Central memory CD8-positive, alpha-beta T cell (primary cell): ENCODE measurements at regions not wholly inside any gene's neighbourhood (a gene's known extent, or its start where the extent isn't known, plus 50 kb on each side); places are given as distances from the start of the nearest gene placed in this dataset.

Experiments
- ATAC-seq: fragments of 150-1000 bp; cut with Tn5 transposase; replicated peaks from 2 replicates; pipeline ENCODE4 v1.10.0; 2022; ENCODE audit warnings: mild to moderate bottlenecking, moderate FRiP score, moderate number of reproducible peaks; ENCODE audit not compliant: poor library complexity, severe bottlenecking; ENCODE audit errors: extremely low read depth
- DNase-seq, 2 donors: peaks; one replicate each; pipeline ENCODE4 v3.0.0; 2021; ENCODE audit warnings: low spot score in 2 of 2
- H3K27ac Mint-ChIP-seq: one replicate; pipeline ENCODE4 v1.8.0; 2022; ENCODE audit warnings: low read depth, mild to moderate bottlenecking, moderate library complexity, mixed read lengths
- H3K27me3 Mint-ChIP-seq: one replicate; pipeline ENCODE4 v1.8.0; 2022; ENCODE audit warnings: mixed read lengths
- H3K36me3 Mint-ChIP-seq: one replicate; pipeline ENCODE4 v1.8.0; 2022; ENCODE audit warnings: mild to moderate bottlenecking, moderate library complexity, mixed read lengths; ENCODE audit not compliant: insufficient read depth
- H3K4me1 Mint-ChIP-seq: one replicate; pipeline ENCODE4 v1.8.0; 2022; ENCODE audit warnings: mixed read lengths
- H3K4me3 Mint-ChIP-seq: one replicate; pipeline ENCODE4 v1.8.0; 2022; ENCODE audit warnings: mild to moderate bottlenecking, moderate library complexity, mixed read lengths
- H3K9me3 Mint-ChIP-seq: one replicate; pipeline ENCODE4 v1.8.0; 2022; ENCODE audit warnings: mixed read lengths

- no peak for DNase-seq
- Mint-ChIP-seq H3K27ac (no peak overlapping the region), H3K27me3 (peaks cover 74% of the 10 kb centered on the region), H3K9me3 (no peaks in the 10 kb centered on the region), H3K4me3 (no peak overlapping the region), H3K4me1 (no peaks in the 10 kb centered on the region), H3K36me3 (peaks cover 1% of the 10 kb centered on the region)
- no peak for ATAC-seq
Measured at GRCh38 chr1:55500601-55501000, 285.4 kb upstream of the USP24 start.

GRCh38 chr1:55490547-55490946 lies 275.4 kb upstream of the USP24 start:
- Mint-ChIP-seq H3K9me3 (no peaks in the 10 kb centered on the region), H3K27ac (no peak overlapping the region), H3K36me3 (no peaks in the 10 kb centered on the region), H3K4me1 (no peaks in the 10 kb centered on the region), H3K27me3 (peaks cover 8% of the 10 kb centered on the region), H3K4me3 (no peak overlapping the region)
- DNase-seq (no peak), ATAC-seq (no peak)

- peaks cover 48% of the 10 kb centered on the region for H3K27me3 Mint-ChIP-seq
- H3K27ac Mint-ChIP-seq = no peak overlapping the region
- DNase-seq (no peak), ATAC-seq (no peak)
- no peak overlapping the region for H3K4me3 Mint-ChIP-seq
- H3K4me1 Mint-ChIP-seq = no peaks in the 10 kb centered on the region
- H3K9me3 Mint-ChIP-seq = no peaks in the 10 kb centered on the region
- no peaks in the 10 kb centered on the region for H3K36me3 Mint-ChIP-seq
Measured at GRCh38 chr1:55484173-55484572, 269.0 kb upstream of the USP24 start.

GRCh38 chr1:55483523-55483922 lies 268.4 kb upstream of the USP24 start:
- H3K4me3 Mint-ChIP-seq = no peak overlapping the region
- H3K27me3 Mint-ChIP-seq = peaks cover 55% of the 10 kb centered on the region
- no peaks in the 10 kb centered on the region for H3K9me3 Mint-ChIP-seq
- no peaks in the 10 kb centered on the region for H3K36me3 Mint-ChIP-seq
- DNase-seq (no peak), ATAC-seq (no peak)
- no peak overlapping the region for H3K27ac Mint-ChIP-seq
- H3K4me1 Mint-ChIP-seq = no peaks in the 10 kb centered on the region

- no peak overlapping the region for H3K27ac Mint-ChIP-seq
- H3K9me3 Mint-ChIP-seq = no peaks in the 10 kb centered on the region
- ATAC-seq (no peak), DNase-seq (no peak)
- H3K4me1 Mint-ChIP-seq = no peaks in the 10 kb centered on the region
- no peaks in the 10 kb centered on the region for H3K36me3 Mint-ChIP-seq
- H3K27me3 Mint-ChIP-seq = peaks cover 72% of the 10 kb centered on the region
- H3K4me3 Mint-ChIP-seq = no peak overlapping the region
Measured at GRCh38 chr1:55481634-55482033, 266.5 kb upstream of the USP24 start.

- Mint-ChIP-seq H3K4me3 (no peak overlapping the region), H3K27me3 (peaks cover 72% of the 10 kb centered on the region), H3K36me3 (no peaks in the 10 kb centered on the region), H3K9me3 (no peaks in the 10 kb centered on the region), H3K4me1 (no peaks in the 10 kb centered on the region), H3K27ac (no peak overlapping the region)
- no peak for ATAC-seq
- DNase-seq = no peak
Measured at GRCh38 chr1:55480029-55480795, 265.0 kb upstream of the USP24 start.

GRCh38 chr1:55478742-55479141 lies 263.6 kb upstream of the USP24 start:
- no peak for DNase-seq
- no peak for ATAC-seq
- H3K27me3 Mint-ChIP-seq = peaks cover 67% of the 10 kb centered on the region

GRCh38 chr1:55477953-55478352 lies 262.8 kb upstream of the USP24 start:
- no peak overlapping the region for H3K27ac Mint-ChIP-seq
- DNase-seq = no peak
- no peak overlapping the region for H3K4me3 Mint-ChIP-seq
- peaks cover 73% of the 10 kb centered on the region for H3K27me3 Mint-ChIP-seq
- no peaks in the 10 kb centered on the region for H3K36me3 Mint-ChIP-seq
- H3K9me3 Mint-ChIP-seq = no peaks in the 10 kb centered on the region
- ATAC-seq = no peak
- no peaks in the 10 kb centered on the region for H3K4me1 Mint-ChIP-seq

More at GRCh38 chr1:55478742-55479141, 263.6 kb upstream of the USP24 start:
- H3K4me3 Mint-ChIP-seq = no peak overlapping the region
- no peaks in the 10 kb centered on the region for H3K4me1 Mint-ChIP-seq
- no peaks in the 10 kb centered on the region for H3K36me3 Mint-ChIP-seq
- H3K27ac Mint-ChIP-seq = no peak overlapping the region
- no peaks in the 10 kb centered on the region for H3K9me3 Mint-ChIP-seq

GRCh38 chr1:55476445-55477015 lies 261.4 kb upstream of the USP24 start:
- no peak overlapping the region for H3K4me3 Mint-ChIP-seq
- no peaks in the 10 kb centered on the region for H3K36me3 Mint-ChIP-seq
- no peaks in the 10 kb centered on the region for H3K4me1 Mint-ChIP-seq

GRCh38 chr1:55474168-55474786 lies 259.1 kb upstream of the USP24 start:
- Mint-ChIP-seq H3K36me3 (no peaks in the 10 kb centered on the region), H3K9me3 (no peaks in the 10 kb centered on the region), H3K27ac (no peak overlapping the region), H3K4me1 (no peaks in the 10 kb centered on the region), H3K4me3 (no peak overlapping the region), H3K27me3 (peaks cover 77% of the 10 kb centered on the region)
- no peak for ATAC-seq
- DNase-seq = no peak

More at GRCh38 chr1:55476445-55477015, 261.4 kb upstream of the USP24 start:
- Mint-ChIP-seq H3K9me3 (no peaks in the 10 kb centered on the region), H3K27me3 (peaks cover 82% of the 10 kb centered on the region), H3K27ac (no peak overlapping the region)
- DNase-seq (no peak), ATAC-seq (no peak)

- Mint-ChIP-seq H3K36me3 (no peaks in the 10 kb centered on the region), H3K27ac (no peak overlapping the region), H3K27me3 (peaks cover 71% of the 10 kb centered on the region), H3K9me3 (no peaks in the 10 kb centered on the region), H3K4me1 (no peaks in the 10 kb centered on the region), H3K4me3 (no peak overlapping the region)
- DNase-seq = no peak
- no peak for ATAC-seq
Measured at GRCh38 chr1:55473661-55474060, 258.5 kb upstream of the USP24 start.

- Mint-ChIP-seq H3K27ac (no peak overlapping the region), H3K27me3 (peaks cover 62% of the 10 kb centered on the region), H3K9me3 (no peaks in the 10 kb centered on the region), H3K4me1 (no peaks in the 10 kb centered on the region), H3K36me3 (no peaks in the 10 kb centered on the region), H3K4me3 (no peak overlapping the region)
- ATAC-seq (no peak), DNase-seq (no peak)
Measured at GRCh38 chr1:55472784-55473183, 257.6 kb upstream of the USP24 start.

GRCh38 chr1:55472115-55472514 lies 257.0 kb upstream of the USP24 start:
- H3K27me3 Mint-ChIP-seq = peaks cover 55% of the 10 kb centered on the region
- no peak overlapping the region for H3K4me3 Mint-ChIP-seq
- H3K27ac Mint-ChIP-seq = no peak overlapping the region
- no peaks in the 10 kb centered on the region for H3K36me3 Mint-ChIP-seq
- no peaks in the 10 kb centered on the region for H3K9me3 Mint-ChIP-seq
- H3K4me1 Mint-ChIP-seq = no peaks in the 10 kb centered on the region
- ATAC-seq (no peak), DNase-seq (no peak)
